ENCODE measurements at regions not wholly inside any gene's neighbourhood (a gene's known extent, or its start where the extent isn't known, plus 50 kb on each side); places are given as distances from the start of the nearest gene placed in this dataset.

DNA sequence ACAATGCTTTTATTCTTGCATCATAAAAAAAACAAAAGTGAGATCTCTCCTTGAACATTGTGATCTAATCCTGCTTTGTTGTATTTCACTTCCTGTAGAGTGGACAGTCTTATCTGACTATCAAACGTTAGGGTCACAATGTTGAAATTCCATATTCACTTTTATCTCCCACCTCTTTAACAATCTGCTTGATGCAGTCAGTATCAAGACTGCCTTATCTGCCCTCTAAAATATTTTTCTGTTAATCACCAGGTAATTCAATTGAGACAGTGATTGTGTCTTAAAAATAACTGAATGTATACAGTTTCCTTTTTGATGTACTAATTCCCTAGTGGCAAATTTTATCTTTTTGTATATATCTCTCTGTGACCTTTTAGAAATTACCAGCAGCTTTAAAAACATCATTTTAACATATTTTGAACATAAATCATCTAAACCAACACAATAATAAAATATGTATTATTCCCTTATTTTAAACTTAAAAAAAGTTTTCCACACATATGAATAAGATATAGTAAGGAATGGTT, 143.1 kb upstream of the MPPED2 start:
- intact Hi-C loops (cut with DNase I) = no loop called here
- H3K36me3 ChIP-seq = no peaks in the 10 kb centered on the region
- H3K27ac ChIP-seq = no peak overlapping the region
- H3K27me3 ChIP-seq = no peaks in the 10 kb centered on the region
- H3K4me1 ChIP-seq = no peaks in the 10 kb centered on the region
- no peak for DNase-seq
- no peak overlapping the region for H3K4me3 ChIP-seq
- 5 to 15% methylated on average over 1 of the region's 1 CpG for WGBS, 2 donors
- TF ChIP-seq, protein P1, sequence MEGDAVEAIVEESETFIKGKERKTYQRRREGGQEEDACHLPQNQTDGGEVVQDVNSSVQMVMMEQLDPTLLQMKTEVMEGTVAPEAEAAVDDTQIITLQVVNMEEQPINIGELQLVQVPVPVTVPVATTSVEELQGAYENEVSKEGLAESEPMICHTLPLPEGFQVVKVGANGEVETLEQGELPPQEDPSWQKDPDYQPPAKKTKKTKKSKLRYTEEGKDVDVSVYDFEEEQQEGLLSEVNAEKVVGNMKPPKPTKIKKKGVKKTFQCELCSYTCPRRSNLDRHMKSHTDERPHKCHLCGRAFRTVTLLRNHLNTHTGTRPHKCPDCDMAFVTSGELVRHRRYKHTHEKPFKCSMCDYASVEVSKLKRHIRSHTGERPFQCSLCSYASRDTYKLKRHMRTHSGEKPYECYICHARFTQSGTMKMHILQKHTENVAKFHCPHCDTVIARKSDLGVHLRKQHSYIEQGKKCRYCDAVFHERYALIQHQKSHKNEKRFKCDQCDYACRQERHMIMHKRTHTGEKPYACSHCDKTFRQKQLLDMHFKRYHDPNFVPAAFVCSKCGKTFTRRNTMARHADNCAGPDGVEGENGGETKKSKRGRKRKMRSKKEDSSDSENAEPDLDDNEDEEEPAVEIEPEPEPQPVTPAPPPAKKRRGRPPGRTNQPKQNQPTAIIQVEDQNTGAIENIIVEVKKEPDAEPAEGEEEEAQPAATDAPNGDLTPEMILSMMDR (IDR thresholded peaks at IDR 0.05) = no peak
- no peak for TF ChIP-seq POLR2A (IDR thresholded peaks at IDR 0.05)
- H3K9me3 ChIP-seq = no peaks in the 10 kb centered on the region

DNA sequence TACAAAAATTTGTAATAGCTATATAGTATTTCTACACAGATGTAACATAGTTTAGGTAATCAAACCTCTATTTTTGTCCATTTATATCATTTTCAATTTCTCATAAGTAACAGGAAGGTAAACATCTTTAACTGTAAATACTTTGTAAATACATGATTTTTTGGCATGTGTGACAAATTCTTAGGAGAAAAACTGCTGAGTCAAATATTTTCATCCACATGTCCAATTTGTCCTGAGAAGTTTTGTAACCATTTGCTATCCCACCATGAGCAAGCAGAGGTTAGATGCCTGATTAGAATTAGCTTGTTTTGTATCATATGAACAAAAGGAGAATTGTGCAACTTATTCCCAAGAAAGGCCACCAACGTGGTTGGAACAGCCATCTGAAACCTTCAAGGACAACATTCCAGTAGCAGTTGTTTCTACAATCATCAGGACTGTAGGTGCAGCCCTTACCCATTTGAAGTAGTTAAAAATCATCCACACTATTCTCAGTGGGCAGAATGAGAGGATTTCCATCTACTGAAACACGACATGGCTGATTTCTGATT, 139.6 kb upstream of the MPPED2 start:
- no peaks in the 10 kb centered on the region for H3K9me3 ChIP-seq
- H3K27ac ChIP-seq = no peak overlapping the region
- no peak overlapping the region for H3K4me3 ChIP-seq
- no peaks in the 10 kb centered on the region for H3K27me3 ChIP-seq
- WGBS, 2 donors = 40 to 56% methylated on average over 2 of the region's 2 CpGs
- H3K36me3 ChIP-seq = no peaks in the 10 kb centered on the region
- TF ChIP-seq, protein P1 (IDR thresholded peaks at IDR 0.05) = no peak
- no peak for TF ChIP-seq POLR2A (IDR thresholded peaks at IDR 0.05)
- intact Hi-C loops (cut with DNase I) = no loop called here
- no peaks in the 10 kb centered on the region for H3K4me1 ChIP-seq
- no peak for DNase-seq

DNA sequence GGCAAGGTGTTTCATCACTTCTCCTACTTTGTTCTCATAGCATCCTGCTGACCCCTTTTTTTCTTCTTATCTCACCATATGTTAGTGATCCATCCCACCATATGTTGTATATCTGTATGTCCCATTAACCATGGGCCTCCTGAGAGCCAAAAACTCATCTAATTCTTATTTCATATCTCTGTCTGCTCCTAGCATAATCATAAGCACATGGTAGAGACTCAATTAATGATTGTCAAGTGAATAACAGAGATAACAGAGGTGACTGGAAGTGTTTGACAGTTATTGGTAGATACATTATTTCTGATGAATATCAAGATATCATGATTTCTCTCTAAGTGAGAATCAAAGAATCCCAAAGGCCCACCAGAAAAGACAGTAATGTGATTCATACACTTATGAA, 138.1 kb upstream of the MPPED2 start:
- intact Hi-C loops (cut with DNase I) = no loop called here
- H3K9me3 ChIP-seq = no peaks in the 10 kb centered on the region
- no peak for TF ChIP-seq POLR2A (IDR thresholded peaks at IDR 0.05)
- TF ChIP-seq, protein P1 (IDR thresholded peaks at IDR 0.05) = no peak
- no peak for DNase-seq
- H3K27ac ChIP-seq = no peak overlapping the region
- no peaks in the 10 kb centered on the region for H3K36me3 ChIP-seq
- H3K4me3 ChIP-seq = no peak overlapping the region
- no peaks in the 10 kb centered on the region for H3K27me3 ChIP-seq
- H3K4me1 ChIP-seq = no peaks in the 10 kb centered on the region

DNA sequence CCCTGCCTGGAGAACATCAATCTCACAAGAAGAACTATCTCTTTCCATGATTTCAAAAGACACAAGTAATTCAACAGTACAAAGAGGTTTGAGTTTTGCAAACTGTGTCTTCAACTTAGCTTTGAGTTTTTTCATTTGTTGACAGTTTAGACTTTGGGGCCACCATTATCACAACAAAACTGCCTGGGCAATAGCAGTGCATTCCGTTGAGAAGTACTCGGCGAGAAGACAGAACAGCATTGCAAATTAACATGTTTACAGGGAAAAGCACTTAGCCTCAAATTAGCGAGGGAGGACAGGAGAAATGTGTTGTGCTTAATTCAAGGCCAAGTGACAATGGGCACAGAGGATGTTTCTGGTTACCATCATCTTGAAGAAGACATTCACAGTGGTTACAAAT, 133.2 kb upstream of the MPPED2 start:
- H3K36me3 ChIP-seq = no peaks in the 10 kb centered on the region
- H3K9me3 ChIP-seq = no peaks in the 10 kb centered on the region
- peaks cover 0 to 14% (median 0%) of the 10 kb centered on the region in 3 donors for H3K4me1 ChIP-seq
- TF ChIP-seq, protein P1 (IDR thresholded peaks at IDR 0.05) = no peak
- no peak for TF ChIP-seq POLR2A (IDR thresholded peaks at IDR 0.05)
- no peaks in the 10 kb centered on the region for H3K27me3 ChIP-seq
- no peak for DNase-seq
- intact Hi-C loops (cut with DNase I) = no loop called here
- H3K4me3 ChIP-seq = no peak overlapping the region
- H3K27ac ChIP-seq = no peak overlapping the region
- WGBS, 2 donors = 87 to 89% methylated on average over 4 of the region's 4 CpGs

DNA sequence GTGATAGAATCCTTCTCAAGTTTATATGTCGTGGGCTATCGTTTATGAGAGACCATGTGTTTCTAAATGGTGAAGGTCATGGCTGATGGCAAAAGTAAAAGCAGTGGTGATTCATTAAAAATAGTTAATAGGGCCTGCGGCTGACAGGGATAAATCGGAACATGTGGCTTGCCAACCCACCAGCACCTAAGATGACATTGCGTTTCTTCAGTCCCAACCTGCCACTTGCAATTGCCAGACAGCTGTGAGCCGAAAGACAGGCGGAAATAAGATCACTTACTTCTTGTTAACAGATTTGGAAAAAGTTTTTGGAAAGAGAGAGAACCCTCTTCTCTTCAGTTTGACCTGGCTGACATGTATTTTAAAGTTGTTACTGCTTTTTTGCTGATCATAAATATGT, 131.5 kb upstream of the MPPED2 start:
- Histone ChIP-seq H3K27me3 (no peaks in the 10 kb centered on the region), H3K9me3 (no peaks in the 10 kb centered on the region), H3K36me3 (no peaks in the 10 kb centered on the region), H3K27ac (no peak overlapping the region), H3K4me1 (peaks cover 0 to 24% (median 0%) of the 10 kb centered on the region in 3 donors), H3K4me3 (no peak overlapping the region)
- WGBS, 2 donors = 37 to 48% methylated on average over 7 of the region's 7 CpGs
- intact Hi-C loops (cut with DNase I) = no loop called here
- no peak for TF ChIP-seq POLR2A (IDR thresholded peaks at IDR 0.05)
- TF ChIP-seq, protein P1 (IDR thresholded peaks at IDR 0.05) = no peak
- DNase-seq = no peak
